ENCODE measurements at regions not wholly inside any gene's neighbourhood (a gene's known extent, or its start where the extent isn't known, plus 50 kb on each side); places are given as distances from the start of the nearest gene placed in this dataset.
A peak's percentile ranks its signal among the peaks of the same experiment; 100 is the strongest.

DNA sequence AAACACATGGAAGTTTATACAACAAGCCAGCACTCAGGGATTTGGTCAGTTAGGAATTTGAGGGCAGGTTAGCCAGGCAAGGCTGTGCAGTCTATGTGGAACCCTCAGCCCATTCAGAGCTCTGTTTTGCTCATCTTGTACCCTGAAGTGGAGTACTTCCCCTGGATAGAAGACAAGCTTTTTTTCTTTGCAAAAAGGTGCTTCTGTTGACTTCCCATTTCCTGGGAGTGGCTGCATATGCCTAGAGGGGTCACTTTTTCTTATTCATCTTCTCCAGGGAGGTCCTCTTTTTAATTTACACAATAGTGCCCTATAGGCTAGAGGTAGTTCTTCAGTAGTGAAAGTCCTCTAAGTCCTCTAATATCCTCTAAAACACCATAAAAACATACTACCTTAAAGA, 225.0 kb upstream of the P2RY1 start (continued):
- TF ChIP-seq BDP1 (IDR thresholded peaks at IDR 0.05; ENCODE audit: insufficient read depth, insufficient read length) (no peak), RBM39 (optimal IDR thresholded peaks at IDR 0.05; ENCODE audit: low read depth, low read length) (no peak), ZEB2 (IDR thresholded peaks at IDR 0.05) (no peak)

GRCh38 chr3:152610622-152611021, 224.3 kb upstream of the P2RY1 start:
- no peak overlapping the region for H3K4me3 ChIP-seq
- WGBS (ENCODE audit: insufficient coverage, low coverage, missing lambda C conversion rate) = 39% methylated on average over 6 of the region's 6 CpGs
- H3K4me2 ChIP-seq (ENCODE audit: insufficient read depth, low read length) = no peak overlapping the region
- no peaks in the 10 kb centered on the region for H3K36me3 ChIP-seq (ENCODE audit: control insufficient read depth, insufficient read depth, low read length)
- in situ Hi-C loops (cut with MboI) = no loop called here
- no peaks in the 10 kb centered on the region for H3K9me3 ChIP-seq (replicated peaks; ENCODE audit: control insufficient read depth, insufficient read depth, low read depth, low read length)
- no peak overlapping the region for H3K27ac ChIP-seq (ENCODE audit: extremely low read depth, low read depth, low read length)
- intact Hi-C loops (cut with micrococcal nuclease) = no loop called here
- H2AFZ ChIP-seq (ENCODE audit: low read depth, low read length) = 0 out of 2 replicates have a peak overlapping the region, but pooled peaks have one; percentile 58
- no peaks in the 10 kb centered on the region for H3K79me2 ChIP-seq (ENCODE audit: control insufficient read depth, insufficient read depth, low read length)
- DNase-seq (ENCODE audit: extremely low read depth in 1 of 4, low spot score in 3 of 4) (no peak), FAIRE-seq (no peak), ATAC-seq (peak; percentile 63)
- no peaks in the 10 kb centered on the region for H3K27me3 ChIP-seq (ENCODE audit: control insufficient read depth in 2 of 2, insufficient read depth in 2 of 2, low read length in 2 of 2)
- no TSS peak for BruUV-seq (replicated peaks)
- no peak overlapping the region for H3K9ac ChIP-seq (ENCODE audit: insufficient read depth in 1 of 2, low read depth in 2 of 2, low read length in 2 of 2)
- peaks cover 0 to 4% of the 10 kb centered on the region in 2 experiments; a peak in 2 of 5 replicates for H3K4me1 ChIP-seq (replicated peaks in 1 of 2; ENCODE audit: control insufficient read depth in 2 of 2, insufficient read depth in 2 of 2, low read length in 2 of 2)
- ChIA-PET POLR2A (interaction anchor here (0.7 to 1.3 kb wide), 2 partner anchors 14 to 19 kb away, joined by 3 to 8 read pairs; no protein-coding TSS in a partner anchor), CTCF (ENCODE audit: low intra/inter-chr PET ratio) (no interaction called here)
- no peaks in the 10 kb centered on the region for H4K20me1 ChIP-seq (replicated peaks; ENCODE audit: control insufficient read depth, insufficient read depth, low read length)
- no peaks in the 10 kb centered on the region for H3K9me1 ChIP-seq (ENCODE audit: control insufficient read depth, insufficient read depth, low read length)
- no peak for TF ChIP-seq TBP (optimal IDR thresholded peaks at IDR 0.05; ENCODE audit: low read depth, low read length)
- TF ChIP-seq MYBL2 (IDR thresholded peaks at IDR 0.05; ENCODE audit: low read depth) = no peak
- no peak for TF ChIP-seq MYBL2 (CRISPR knock-in tag; IDR thresholded peaks at IDR 0.05; ENCODE audit: borderline replicate concordance)
- TF ChIP-seq ID3 (CRISPR knock-in tag; IDR thresholded peaks at IDR 0.05) = no peak
- TF ChIP-seq ID3 (tag; IDR thresholded peaks at IDR 0.05) = no peak
- no peak for TF ChIP-seq NFRKB (IDR thresholded peaks at IDR 0.05; ENCODE audit: low read depth)
- no peak for TF ChIP-seq TARDBP (IDR thresholded peaks at IDR 0.05)
- TF ChIP-seq, protein P1, sequence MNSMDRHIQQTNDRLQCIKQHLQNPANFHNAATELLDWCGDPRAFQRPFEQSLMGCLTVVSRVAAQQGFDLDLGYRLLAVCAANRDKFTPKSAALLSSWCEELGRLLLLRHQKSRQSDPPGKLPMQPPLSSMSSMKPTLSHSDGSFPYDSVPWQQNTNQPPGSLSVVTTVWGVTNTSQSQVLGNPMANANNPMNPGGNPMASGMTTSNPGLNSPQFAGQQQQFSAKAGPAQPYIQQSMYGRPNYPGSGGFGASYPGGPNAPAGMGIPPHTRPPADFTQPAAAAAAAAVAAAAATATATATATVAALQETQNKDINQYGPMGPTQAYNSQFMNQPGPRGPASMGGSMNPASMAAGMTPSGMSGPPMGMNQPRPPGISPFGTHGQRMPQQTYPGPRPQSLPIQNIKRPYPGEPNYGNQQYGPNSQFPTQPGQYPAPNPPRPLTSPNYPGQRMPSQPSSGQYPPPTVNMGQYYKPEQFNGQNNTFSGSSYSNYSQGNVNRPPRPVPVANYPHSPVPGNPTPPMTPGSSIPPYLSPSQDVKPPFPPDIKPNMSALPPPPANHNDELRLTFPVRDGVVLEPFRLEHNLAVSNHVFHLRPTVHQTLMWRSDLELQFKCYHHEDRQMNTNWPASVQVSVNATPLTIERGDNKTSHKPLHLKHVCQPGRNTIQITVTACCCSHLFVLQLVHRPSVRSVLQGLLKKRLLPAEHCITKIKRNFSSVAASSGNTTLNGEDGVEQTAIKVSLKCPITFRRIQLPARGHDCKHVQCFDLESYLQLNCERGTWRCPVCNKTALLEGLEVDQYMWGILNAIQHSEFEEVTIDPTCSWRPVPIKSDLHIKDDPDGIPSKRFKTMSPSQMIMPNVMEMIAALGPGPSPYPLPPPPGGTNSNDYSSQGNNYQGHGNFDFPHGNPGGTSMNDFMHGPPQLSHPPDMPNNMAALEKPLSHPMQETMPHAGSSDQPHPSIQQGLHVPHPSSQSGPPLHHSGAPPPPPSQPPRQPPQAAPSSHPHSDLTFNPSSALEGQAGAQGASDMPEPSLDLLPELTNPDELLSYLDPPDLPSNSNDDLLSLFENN (IDR thresholded peaks at IDR 0.05; ENCODE audit: low read depth in 2 of 2, low read length in 2 of 2) = no peak
- no peak for TF ChIP-seq ZNF41 (CRISPR knock-in tag; conservative IDR thresholded peaks at IDR 0.05)
- no peak for TF ChIP-seq ZSCAN29 (IDR thresholded peaks at IDR 0.05)
- no peak for TF ChIP-seq GTF2E2 (tag; IDR thresholded peaks at IDR 0.05)
- TF ChIP-seq ZNF174 (CRISPR knock-in tag; IDR thresholded peaks at IDR 0.05) = no peak
- TF ChIP-seq POLR2H (tag; IDR thresholded peaks at IDR 0.05; ENCODE audit: low read depth) = no peak
- TF ChIP-seq, protein P2, sequence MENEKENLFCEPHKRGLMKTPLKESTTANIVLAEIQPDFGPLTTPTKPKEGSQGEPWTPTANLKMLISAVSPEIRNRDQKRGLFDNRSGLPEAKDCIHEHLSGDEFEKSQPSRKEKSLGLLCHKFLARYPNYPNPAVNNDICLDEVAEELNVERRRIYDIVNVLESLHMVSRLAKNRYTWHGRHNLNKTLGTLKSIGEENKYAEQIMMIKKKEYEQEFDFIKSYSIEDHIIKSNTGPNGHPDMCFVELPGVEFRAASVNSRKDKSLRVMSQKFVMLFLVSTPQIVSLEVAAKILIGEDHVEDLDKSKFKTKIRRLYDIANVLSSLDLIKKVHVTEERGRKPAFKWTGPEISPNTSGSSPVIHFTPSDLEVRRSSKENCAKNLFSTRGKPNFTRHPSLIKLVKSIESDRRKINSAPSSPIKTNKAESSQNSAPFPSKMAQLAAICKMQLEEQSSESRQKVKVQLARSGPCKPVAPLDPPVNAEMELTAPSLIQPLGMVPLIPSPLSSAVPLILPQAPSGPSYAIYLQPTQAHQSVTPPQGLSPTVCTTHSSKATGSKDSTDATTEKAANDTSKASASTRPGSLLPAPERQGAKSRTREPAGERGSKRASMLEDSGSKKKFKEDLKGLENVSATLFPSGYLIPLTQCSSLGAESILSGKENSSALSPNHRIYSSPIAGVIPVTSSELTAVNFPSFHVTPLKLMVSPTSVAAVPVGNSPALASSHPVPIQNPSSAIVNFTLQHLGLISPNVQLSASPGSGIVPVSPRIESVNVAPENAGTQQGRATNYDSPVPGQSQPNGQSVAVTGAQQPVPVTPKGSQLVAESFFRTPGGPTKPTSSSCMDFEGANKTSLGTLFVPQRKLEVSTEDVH (IDR thresholded peaks at IDR 0.05; ENCODE audit: low read depth, partially characterized antibody) = no peak
- no peak for TF ChIP-seq SRSF3 (IDR thresholded peaks at IDR 0.05; ENCODE audit: insufficient read depth, low read length)

All from K562 (cell line).